RKO (cell line): ENCODE measurements at regions not wholly inside any gene's neighbourhood (a gene's known extent, or its start where the extent isn't known, plus 50 kb on each side); places are given as distances from the start of the nearest gene placed in this dataset.
"Not testable (repeated sequence)": the region's sequence is repeated elsewhere in the genome, so short reads cannot be mapped to it uniquely, and the experiment has no call there.

Experiments
- DNase-seq: peaks from one replicate; pipeline ENCODE4 v3.0.0-alpha.2; 2016; ENCODE audit warnings: low spot score

- DNase-seq, result no peak
These were observed 138.0 kb upstream of the DNAH14 start for GRCh38 chr1:224791362-224791941.

- no peak for DNase-seq
These were observed 133.9 kb upstream of the DNAH14 start for GRCh38 chr1:224795591-224795990.

GRCh38 chr1:224799083-224799482 lies 130.4 kb upstream of the DNAH14 start:
- no peak for DNase-seq

DNA sequence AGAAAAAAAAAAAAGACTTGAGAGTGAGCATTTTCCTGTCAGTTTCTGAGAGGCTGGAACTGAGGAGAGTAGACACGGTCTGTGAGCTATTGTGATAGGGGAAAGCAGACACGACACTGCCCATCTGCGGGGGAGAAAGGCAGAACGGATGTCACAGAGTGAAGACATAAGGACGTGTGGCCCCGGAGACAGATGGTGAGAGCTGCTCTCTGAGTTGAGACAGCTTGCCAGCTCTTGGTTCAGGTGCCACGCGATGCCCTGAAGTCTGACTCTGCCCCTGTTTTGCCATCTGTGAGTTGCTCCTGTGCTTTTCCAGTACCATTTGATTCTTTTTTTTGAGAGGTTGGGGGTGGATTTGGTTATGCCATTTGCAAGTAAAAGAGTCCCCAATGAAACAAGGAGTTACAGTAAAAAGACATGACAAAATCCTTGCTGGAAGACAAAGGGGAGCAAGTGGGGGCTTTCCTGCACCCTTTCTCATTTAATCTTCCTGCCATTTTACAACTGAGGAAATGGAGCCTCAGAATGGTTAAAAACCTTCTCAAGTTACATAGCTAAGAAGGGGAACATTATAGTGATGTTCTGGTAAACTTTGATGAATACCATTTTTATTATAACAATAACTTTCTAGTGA lies 128.9 kb upstream of the DNAH14 start:
- no peak for DNase-seq

- DNase-seq, result no peak
These were observed 127.5 kb upstream of the DNAH14 start for GRCh38 chr1:224801844-224802490.

DNA sequence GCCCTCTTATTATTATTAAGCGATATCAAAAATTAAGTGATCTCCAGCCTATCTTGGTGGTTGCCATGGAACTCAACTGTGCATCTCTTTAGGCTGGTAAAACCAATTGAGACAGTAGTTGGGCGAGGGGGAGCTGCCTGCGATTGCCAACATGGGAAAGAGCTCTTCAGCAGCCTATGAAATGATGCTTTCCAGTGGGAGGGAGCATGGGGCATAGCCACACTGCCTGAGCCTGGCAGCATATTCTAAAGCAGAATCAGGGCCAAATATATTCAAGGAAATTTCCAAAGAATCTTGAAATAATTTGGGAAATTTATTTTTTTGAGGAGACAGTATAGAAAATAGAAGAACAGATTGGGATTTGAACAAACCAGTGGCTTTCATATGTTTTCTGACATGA lies 126.9 kb upstream of the DNAH14 start:
- DNase-seq, result no peak

GRCh38 chr1:224804220-224804619 lies 125.3 kb upstream of the DNAH14 start:
- DNase-seq, result no peak

- no peak for DNase-seq
These were observed 123.6 kb upstream of the DNAH14 start for GRCh38 chr1:224805889-224806288.

- no peak for DNase-seq
These were observed 120.3 kb upstream of the DNAH14 start for GRCh38 chr1:224809137-224809536.

GRCh38 chr1:224809613-224810012 lies 119.9 kb upstream of the DNAH14 start:
- DNase-seq, result no peak

DNA sequence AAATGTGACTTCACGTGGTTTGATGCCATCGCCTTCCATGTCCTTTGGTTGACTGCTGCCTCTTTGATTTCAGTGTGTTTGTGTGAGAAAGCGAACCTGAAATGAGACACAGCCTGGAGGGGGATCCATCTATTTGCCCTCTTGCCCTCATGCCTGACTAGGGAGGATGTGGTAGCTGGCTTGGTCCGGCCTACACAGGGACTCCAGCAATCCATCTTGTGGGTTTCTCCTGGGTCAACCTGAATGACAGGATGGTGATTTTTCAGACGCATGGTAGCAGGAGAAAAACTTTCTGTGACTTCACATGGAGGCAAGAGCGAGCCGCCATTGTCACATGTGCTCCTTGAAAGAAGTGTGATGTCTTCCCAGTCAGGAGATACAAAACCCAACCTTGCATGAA lies 117.9 kb upstream of the DNAH14 start:
- DNase-seq, result no peak

DNA sequence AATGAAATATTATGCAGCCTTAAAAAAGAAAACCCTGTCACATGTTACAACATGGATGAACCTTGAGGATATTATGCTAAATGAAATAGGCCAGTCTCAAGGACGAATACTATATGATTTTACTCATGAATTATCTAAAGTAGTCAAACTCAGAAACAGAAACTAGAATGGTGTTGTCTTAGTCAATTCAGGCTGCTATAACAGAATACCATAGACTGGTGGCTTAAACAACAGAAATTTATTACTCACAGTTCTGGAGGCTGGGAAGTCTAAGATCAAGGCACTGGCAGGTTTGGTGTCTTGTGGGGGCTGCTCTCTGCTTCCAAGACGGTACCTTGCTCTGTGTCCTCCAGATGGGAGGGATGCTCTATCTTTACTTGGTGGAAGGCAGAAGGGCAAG lies 113.8 kb upstream of the DNAH14 start:
- DNase-seq, result no peak

- DNase-seq, result no peak
These were observed 113.4 kb upstream of the DNAH14 start for GRCh38 chr1:224816062-224816461.

DNA sequence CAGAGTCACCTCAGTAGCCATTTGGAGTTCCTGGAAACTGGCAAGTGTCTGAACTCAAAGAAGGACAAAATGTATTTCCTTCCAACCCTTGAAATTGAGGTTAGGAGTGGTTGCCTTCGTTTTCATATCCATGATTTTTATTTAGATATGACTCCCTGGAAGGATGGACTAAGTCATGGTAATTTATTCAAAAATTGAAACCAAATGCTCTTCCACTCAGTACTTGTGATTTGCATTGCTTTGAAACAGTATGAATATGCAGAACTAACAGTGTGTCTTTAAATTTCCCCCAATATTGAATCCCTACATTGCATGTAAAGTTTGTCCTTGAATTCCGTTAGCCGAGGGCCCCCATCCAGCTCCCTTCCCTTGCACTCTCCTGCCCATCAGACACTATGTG lies 112.1 kb upstream of the DNAH14 start:
- DNase-seq, result no peak

GRCh38 chr1:224819861-224820260 lies 109.6 kb upstream of the DNAH14 start:
- DNase-seq, result no peak

DNA sequence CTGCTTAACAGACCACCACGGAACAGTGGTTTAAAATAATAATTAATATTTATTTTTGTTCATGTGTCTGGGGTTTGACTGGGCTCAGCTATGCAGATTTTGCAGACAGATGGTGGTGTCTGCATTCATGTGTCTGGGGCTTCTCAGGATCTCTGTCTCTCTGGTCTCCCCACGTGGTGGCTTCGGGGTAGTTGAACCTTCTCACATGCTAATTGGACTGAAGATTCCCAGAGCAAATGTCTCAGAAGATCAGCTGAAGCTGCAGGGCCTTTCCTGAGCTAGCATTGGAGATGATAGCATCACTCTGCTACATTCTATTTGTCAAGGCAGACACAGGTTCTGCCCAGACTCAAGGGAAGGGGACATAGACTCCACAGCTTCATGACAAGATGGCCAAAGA lies 109.1 kb upstream of the DNAH14 start:
- no peak for DNase-seq

DNA sequence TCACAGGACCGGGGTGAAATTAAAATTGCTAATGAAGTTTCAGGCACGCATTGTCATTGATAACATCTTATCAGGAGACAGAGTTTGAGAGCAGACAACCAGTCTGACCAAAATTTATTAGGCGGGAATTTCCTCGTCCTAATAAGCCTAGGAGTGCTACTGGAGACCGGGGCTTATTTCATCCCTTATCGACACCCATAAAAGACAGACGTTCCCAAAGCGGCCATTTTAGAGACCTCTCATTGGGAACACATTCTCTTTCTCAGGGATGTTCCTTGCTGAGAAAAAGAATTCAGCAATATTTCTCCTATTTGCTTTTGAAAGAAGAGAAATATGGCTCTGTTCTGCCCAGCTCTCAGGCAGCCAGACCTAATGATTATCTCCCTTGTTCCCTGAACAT lies 107.7 kb upstream of the DNAH14 start:
- not testable (repeated sequence) for DNase-seq

DNA sequence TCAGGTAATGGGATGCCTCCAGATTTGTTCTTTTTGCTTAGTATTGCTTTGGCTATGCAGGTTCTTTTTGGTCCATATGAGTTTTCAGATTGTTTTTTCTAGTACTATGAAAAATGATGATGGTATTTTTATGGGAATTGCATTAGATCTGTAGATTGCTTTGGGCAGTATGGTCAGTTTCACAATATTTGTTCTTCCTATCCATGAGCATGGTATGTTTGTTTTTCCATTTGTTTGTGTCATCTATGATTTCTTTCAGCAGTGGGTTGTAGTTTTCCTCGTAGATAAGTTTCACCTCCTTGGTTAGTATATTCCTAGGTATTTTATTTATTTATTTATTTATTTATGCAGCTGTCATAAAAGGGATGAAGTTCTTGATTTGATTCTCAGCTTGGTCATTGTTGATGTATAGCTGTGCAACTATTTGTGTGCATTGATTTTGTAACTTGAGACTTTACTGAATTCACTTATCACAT lies 103.9 kb upstream of the DNAH14 start:
- no peak for DNase-seq

DNA sequence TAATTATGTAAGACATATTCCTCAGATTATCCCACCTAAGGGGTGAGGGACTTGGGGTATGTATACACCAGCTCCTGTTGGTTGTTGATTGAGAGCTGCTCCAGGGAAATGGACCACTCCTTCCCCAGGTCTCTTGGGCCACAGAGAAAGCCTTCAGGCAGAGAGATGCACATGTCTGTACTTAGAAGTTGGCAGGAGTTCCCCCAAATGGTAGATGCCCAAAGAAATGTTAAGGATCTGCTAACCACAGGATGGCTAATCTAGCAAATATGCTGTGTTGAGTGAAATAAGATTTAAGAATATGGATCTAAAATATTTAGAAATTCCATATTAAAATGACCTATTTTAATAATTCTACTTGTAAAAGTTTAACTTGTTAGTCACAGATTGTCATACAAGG lies 100.8 kb upstream of the DNAH14 start:
- no peak for DNase-seq

DNA sequence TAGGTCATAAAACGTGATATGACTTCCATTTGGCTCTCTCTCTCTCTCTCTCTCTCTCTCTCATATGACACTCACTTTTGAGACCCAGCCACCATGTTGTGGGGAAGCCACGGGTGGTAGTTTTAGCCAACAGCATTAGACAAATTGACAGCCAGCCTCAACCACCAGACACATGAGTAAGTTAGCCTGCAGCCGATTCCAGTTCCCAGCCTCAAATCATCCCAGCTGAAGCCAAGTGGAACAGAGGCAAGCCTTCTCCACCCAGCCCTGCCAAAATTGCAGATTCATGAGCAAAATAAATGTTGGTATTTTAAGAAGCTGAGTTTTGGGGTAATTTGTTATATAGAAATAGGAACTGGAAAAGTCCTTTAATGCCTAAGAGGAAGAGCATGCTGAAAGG lies 98.0 kb upstream of the DNAH14 start:
- no peak for DNase-seq

- DNase-seq, result not testable (repeated sequence)
These were observed 89.7 kb upstream of the DNAH14 start for GRCh38 chr1:224839648-224840300.

GRCh38 chr1:224841803-224842202 lies 87.7 kb upstream of the DNAH14 start:
- not testable (repeated sequence) for DNase-seq
